Gastrocnemius medialis (tissue), 4 donors: ENCODE measurements at regions not wholly inside any gene's neighbourhood (a gene's known extent, or its start where the extent isn't known, plus 50 kb on each side); places are given as distances from the start of the nearest gene placed in this dataset.

Experiments used
- ATAC-seq, 2 donors: fragments of 150-250 bp; one replicate each; pipeline ENCODE4 v1.9.1; 2016
- DNase-seq, 2 donors: peaks; one replicate each; pipeline ENCODE4 v3.0.0-alpha.2; 2019
- H3K27ac ChIP-seq, 4 donors: fragments of 200-600 bp; sonication (generic); 1 replicate in 1 of 4; 2 replicates in 3 of 4; pipeline ENCODE4 v1.5.1; 2016 to 2018; ENCODE audit warnings: mild to moderate bottlenecking in 2 of 4, moderate library complexity in 1 of 4
- H3K27me3 ChIP-seq, 3 donors: fragments of 200-600 bp; sonication (generic) in 2 of 3; 1 replicate in 1 of 3; 2 replicates in 2 of 3; pipeline versions ENCODE4 v1.5.1 to v1.6.0; 2016 to 2019; ENCODE audit warnings: mild to moderate bottlenecking in 1 of 3, moderate library complexity in 1 of 3
- H3K36me3 ChIP-seq, 2 donors: fragments of 200-600 bp; sonication (generic) in 1 of 2; one replicate each; pipeline ENCODE4 v1.5.1; 2017 to 2018
- H3K4me1 ChIP-seq, 2 donors: fragments of 200-600 bp; sonication (generic) in 1 of 2; one replicate each; pipeline ENCODE4 v1.5.1; 2016 to 2017; ENCODE audit warnings: mild to moderate bottlenecking in 2 of 2
- H3K4me3 ChIP-seq, 4 donors: fragments of 200-600 bp; sonication (generic) in 3 of 4; 1 replicate in 1 of 4; 2 replicates in 3 of 4; pipeline ENCODE4 v1.5.1; 2016 to 2019; ENCODE audit warnings: mild to moderate bottlenecking in 2 of 4
- H3K9me3 ChIP-seq, 3 donors: fragments of 200-600 bp; sonication (generic) in 2 of 3; 1 replicate in 1 of 3; 2 replicates in 2 of 3; pipeline ENCODE4 v1.5.1; 2016 to 2019
- POLR2A ChIP-seq, 2 donors: fragments of 450-650 bp; IDR thresholded peaks; one replicate each; pipeline ENCODE4 v1.6.1; 2017; ENCODE audit warnings: antibody characterized with exemption in 2 of 2, mild to moderate bottlenecking in 2 of 2, moderate library complexity in 2 of 2
- in situ Hi-C, 4 donors: fragments of 200-750 bp; cut with MboI; loops; one replicate each; pipeline versions ENCODE4 v1.15.0 to v1.8.0; 2017; ENCODE audit warnings: low sequenced_read_pairs in 4 of 4
- intact Hi-C: fragments of 100-400 bp; cut with DNase I; formaldehyde crosslinking; loops from one replicate; pipeline ENCODE4 v1.15.1; 2023; ENCODE audit warnings: low total_unique reads
- TF ChIP-seq, protein P1 (sequence below), 5 experiments: fragments of 450-650 bp in 3 of 5; fragments of 200-600 bp in 2 of 5; sonication (generic) in 2 of 5; IDR thresholded peaks in 4 of 5; conservative IDR thresholded peaks in 1 of 5; 1 replicate in 4 of 5; 2 replicates in 1 of 5; pipeline ENCODE4 v1.5.1; 2016 to 2019; ENCODE audit warnings: antibody characterized with exemption in 5 of 5, mild to moderate bottlenecking in 3 of 5, moderate library complexity in 3 of 5

DNA sequence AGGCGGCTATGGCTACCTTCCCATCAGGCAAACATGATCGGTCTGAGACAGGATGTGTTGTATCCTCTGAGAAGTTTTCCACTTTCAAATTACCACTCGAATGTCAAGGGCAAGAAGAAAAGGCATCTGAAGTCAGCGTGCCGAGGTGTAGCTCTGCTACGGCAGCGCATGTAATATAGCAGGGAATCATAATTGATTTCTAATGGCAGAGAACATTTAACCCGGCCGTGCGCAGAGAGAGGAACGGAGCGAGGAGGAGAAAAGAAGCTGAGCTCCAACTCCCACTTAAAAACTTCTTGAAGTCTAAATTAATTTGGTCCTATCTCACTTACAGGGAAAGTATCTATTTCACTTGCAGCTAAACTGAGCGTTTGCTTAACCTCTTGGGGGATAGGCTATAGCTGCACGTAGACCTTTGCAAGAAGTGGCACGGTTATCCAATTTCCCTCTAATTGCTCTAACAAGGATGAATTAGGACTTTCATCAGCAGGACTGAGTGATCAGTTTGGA, 137.3 kb upstream of the KIRREL3 start:
- DNase-seq (no peak), ATAC-seq (no peak)
- no peak for TF ChIP-seq POLR2A (IDR thresholded peaks at IDR 0.05)
- Histone ChIP-seq H3K27ac (no peak overlapping the region), H3K27me3 (no peaks in the 10 kb centered on the region), H3K4me1 (no peaks in the 10 kb centered on the region), H3K9me3 (no peaks in the 10 kb centered on the region), H3K4me3 (no peak overlapping the region), H3K36me3 (no peaks in the 10 kb centered on the region)
- in situ Hi-C loops (no loop called here), intact Hi-C loops (no loop called here)

DNA sequence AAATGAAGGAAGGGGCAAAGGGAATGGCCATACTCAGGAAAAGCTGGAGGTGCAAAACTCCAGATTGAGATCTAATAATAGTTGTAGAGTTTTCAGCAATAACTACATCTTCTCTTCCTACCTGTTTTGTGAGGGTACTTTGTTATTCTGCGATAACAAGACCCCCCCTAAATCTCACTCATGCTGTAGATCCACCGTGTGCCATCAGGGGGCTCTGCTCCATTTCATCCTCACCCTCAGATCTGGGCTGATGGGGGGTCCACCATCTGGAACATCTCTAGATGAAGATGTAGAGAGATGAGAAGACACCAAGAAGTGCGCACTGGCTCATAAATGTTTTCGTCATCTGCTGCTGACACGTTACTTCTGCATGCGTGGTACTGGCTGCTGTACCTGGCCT, 135.9 kb upstream of the KIRREL3 start:
- ATAC-seq: no peak
- Histone ChIP-seq H3K4me1 (no peaks in the 10 kb centered on the region), H3K9me3 (no peaks in the 10 kb centered on the region), H3K27me3 (no peaks in the 10 kb centered on the region), H3K27ac (no peak overlapping the region), H3K4me3 (no peak overlapping the region), H3K36me3 (no peaks in the 10 kb centered on the region)
- TF ChIP-seq, protein P1, sequence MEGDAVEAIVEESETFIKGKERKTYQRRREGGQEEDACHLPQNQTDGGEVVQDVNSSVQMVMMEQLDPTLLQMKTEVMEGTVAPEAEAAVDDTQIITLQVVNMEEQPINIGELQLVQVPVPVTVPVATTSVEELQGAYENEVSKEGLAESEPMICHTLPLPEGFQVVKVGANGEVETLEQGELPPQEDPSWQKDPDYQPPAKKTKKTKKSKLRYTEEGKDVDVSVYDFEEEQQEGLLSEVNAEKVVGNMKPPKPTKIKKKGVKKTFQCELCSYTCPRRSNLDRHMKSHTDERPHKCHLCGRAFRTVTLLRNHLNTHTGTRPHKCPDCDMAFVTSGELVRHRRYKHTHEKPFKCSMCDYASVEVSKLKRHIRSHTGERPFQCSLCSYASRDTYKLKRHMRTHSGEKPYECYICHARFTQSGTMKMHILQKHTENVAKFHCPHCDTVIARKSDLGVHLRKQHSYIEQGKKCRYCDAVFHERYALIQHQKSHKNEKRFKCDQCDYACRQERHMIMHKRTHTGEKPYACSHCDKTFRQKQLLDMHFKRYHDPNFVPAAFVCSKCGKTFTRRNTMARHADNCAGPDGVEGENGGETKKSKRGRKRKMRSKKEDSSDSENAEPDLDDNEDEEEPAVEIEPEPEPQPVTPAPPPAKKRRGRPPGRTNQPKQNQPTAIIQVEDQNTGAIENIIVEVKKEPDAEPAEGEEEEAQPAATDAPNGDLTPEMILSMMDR (IDR thresholded peaks at IDR 0.05 in 4 of 5, conservative IDR thresholded peaks at IDR 0.05 in 1 of 5): no peak
- no peak for TF ChIP-seq POLR2A (IDR thresholded peaks at IDR 0.05)
- in situ Hi-C loops: no loop called here
- DNase-seq: no peak
- intact Hi-C loops: no loop called here

GRCh38 chr11:127135256-127135655, 134.7 kb upstream of the KIRREL3 start:
- DNase-seq (no peak), ATAC-seq (no peak)
- Histone ChIP-seq H3K27ac (no peak overlapping the region), H3K27me3 (no peaks in the 10 kb centered on the region), H3K4me3 (no peak overlapping the region), H3K36me3 (no peaks in the 10 kb centered on the region), H3K9me3 (no peaks in the 10 kb centered on the region), H3K4me1 (no peaks in the 10 kb centered on the region)
- intact Hi-C loops: no loop called here
- TF ChIP-seq POLR2A (IDR thresholded peaks at IDR 0.05): no peak
- TF ChIP-seq, protein P1 (IDR thresholded peaks at IDR 0.05 in 4 of 5, conservative IDR thresholded peaks at IDR 0.05 in 1 of 5): no peak
- in situ Hi-C loops: no loop called here

- no peaks in the 10 kb centered on the region for H3K27me3 ChIP-seq
- no peak overlapping the region for H3K4me3 ChIP-seq
- ATAC-seq (no peak), DNase-seq (no peak)
- H3K4me1 ChIP-seq: no peaks in the 10 kb centered on the region
- no peak for TF ChIP-seq POLR2A (IDR thresholded peaks at IDR 0.05)
- TF ChIP-seq, protein P1 (IDR thresholded peaks at IDR 0.05 in 4 of 5, conservative IDR thresholded peaks at IDR 0.05 in 1 of 5): no peak
- H3K9me3 ChIP-seq: no peaks in the 10 kb centered on the region
- H3K36me3 ChIP-seq: no peaks in the 10 kb centered on the region
- in situ Hi-C loops (no loop called here), intact Hi-C loops (no loop called here)
- H3K27ac ChIP-seq: no peak overlapping the region
Measured at GRCh38 chr11:127133061-127133460, 132.5 kb upstream of the KIRREL3 start.

GRCh38 chr11:127130321-127130720, 129.8 kb upstream of the KIRREL3 start:
- ATAC-seq (no peak), DNase-seq (no peak)
- no peak for TF ChIP-seq POLR2A (IDR thresholded peaks at IDR 0.05)
- TF ChIP-seq, protein P1 (IDR thresholded peaks at IDR 0.05 in 4 of 5, conservative IDR thresholded peaks at IDR 0.05 in 1 of 5): no peak
- in situ Hi-C loops (no loop called here), intact Hi-C loops (no loop called here)
- no peaks in the 10 kb centered on the region for H3K4me1 ChIP-seq
- H3K27me3 ChIP-seq: no peaks in the 10 kb centered on the region
- H3K27ac ChIP-seq: no peak overlapping the region
- H3K9me3 ChIP-seq: no peaks in the 10 kb centered on the region
- no peaks in the 10 kb centered on the region for H3K36me3 ChIP-seq
- no peak overlapping the region for H3K4me3 ChIP-seq
